ENCODE measurements at regions not wholly inside any gene's neighbourhood (a gene's known extent, or its start where the extent isn't known, plus 50 kb on each side); places are given as distances from the start of the nearest gene placed in this dataset.

DNA sequence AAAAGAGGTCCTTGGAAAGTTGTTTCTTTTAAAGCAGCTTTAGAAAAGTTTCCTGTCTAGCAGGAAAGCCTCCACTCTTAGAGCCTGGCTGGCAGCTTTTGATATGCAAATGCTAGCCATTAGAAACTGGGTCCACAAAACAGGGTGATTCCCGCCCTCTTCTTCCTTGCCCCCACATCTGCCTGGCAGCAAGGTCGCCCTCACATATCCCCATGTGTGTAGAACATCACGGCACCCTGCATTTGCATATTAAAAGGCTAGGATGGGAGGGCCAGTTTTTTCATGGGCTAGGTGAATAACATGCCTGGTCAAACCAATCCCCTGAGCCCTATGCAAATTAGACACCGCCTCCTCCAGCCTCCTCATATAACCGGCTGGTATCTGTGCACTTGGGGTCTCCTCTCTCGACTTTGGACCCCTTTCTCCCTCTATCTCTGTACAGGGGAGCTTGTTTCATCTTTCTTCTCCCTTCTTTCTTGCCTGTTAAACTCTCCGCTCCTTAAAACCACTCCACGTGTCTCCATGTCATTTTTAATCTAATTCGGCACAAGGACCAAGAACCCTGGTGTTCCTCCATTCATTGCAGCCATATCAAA is 426.8 kb upstream of the CTNND2 start:
- TF ChIP-seq, protein P1, sequence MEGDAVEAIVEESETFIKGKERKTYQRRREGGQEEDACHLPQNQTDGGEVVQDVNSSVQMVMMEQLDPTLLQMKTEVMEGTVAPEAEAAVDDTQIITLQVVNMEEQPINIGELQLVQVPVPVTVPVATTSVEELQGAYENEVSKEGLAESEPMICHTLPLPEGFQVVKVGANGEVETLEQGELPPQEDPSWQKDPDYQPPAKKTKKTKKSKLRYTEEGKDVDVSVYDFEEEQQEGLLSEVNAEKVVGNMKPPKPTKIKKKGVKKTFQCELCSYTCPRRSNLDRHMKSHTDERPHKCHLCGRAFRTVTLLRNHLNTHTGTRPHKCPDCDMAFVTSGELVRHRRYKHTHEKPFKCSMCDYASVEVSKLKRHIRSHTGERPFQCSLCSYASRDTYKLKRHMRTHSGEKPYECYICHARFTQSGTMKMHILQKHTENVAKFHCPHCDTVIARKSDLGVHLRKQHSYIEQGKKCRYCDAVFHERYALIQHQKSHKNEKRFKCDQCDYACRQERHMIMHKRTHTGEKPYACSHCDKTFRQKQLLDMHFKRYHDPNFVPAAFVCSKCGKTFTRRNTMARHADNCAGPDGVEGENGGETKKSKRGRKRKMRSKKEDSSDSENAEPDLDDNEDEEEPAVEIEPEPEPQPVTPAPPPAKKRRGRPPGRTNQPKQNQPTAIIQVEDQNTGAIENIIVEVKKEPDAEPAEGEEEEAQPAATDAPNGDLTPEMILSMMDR (tag by site-specific recombination; IDR thresholded peaks at IDR 0.05) = no peak
- TF ChIP-seq ZNF140 (tag by site-specific recombination; IDR thresholded peaks at IDR 0.05) = no peak
- no peak for TF ChIP-seq ZNF169 (tag by site-specific recombination; IDR thresholded peaks at IDR 0.05)
- no peak for TF ChIP-seq ZNF174 (tag by site-specific recombination; IDR thresholded peaks at IDR 0.05)
- TF ChIP-seq MEIS1 (CRISPR knock-in tag; IDR thresholded peaks at IDR 0.05; ENCODE audit: borderline replicate concordance) = no peak
- TF ChIP-seq, protein P2, sequence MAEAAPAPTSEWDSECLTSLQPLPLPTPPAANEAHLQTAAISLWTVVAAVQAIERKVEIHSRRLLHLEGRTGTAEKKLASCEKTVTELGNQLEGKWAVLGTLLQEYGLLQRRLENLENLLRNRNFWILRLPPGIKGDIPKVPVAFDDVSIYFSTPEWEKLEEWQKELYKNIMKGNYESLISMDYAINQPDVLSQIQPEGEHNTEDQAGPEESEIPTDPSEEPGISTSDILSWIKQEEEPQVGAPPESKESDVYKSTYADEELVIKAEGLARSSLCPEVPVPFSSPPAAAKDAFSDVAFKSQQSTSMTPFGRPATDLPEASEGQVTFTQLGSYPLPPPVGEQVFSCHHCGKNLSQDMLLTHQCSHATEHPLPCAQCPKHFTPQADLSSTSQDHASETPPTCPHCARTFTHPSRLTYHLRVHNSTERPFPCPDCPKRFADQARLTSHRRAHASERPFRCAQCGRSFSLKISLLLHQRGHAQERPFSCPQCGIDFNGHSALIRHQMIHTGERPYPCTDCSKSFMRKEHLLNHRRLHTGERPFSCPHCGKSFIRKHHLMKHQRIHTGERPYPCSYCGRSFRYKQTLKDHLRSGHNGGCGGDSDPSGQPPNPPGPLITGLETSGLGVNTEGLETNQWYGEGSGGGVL (tag by site-specific recombination; IDR thresholded peaks at IDR 0.05) = no peak
- TF ChIP-seq, protein P3, sequence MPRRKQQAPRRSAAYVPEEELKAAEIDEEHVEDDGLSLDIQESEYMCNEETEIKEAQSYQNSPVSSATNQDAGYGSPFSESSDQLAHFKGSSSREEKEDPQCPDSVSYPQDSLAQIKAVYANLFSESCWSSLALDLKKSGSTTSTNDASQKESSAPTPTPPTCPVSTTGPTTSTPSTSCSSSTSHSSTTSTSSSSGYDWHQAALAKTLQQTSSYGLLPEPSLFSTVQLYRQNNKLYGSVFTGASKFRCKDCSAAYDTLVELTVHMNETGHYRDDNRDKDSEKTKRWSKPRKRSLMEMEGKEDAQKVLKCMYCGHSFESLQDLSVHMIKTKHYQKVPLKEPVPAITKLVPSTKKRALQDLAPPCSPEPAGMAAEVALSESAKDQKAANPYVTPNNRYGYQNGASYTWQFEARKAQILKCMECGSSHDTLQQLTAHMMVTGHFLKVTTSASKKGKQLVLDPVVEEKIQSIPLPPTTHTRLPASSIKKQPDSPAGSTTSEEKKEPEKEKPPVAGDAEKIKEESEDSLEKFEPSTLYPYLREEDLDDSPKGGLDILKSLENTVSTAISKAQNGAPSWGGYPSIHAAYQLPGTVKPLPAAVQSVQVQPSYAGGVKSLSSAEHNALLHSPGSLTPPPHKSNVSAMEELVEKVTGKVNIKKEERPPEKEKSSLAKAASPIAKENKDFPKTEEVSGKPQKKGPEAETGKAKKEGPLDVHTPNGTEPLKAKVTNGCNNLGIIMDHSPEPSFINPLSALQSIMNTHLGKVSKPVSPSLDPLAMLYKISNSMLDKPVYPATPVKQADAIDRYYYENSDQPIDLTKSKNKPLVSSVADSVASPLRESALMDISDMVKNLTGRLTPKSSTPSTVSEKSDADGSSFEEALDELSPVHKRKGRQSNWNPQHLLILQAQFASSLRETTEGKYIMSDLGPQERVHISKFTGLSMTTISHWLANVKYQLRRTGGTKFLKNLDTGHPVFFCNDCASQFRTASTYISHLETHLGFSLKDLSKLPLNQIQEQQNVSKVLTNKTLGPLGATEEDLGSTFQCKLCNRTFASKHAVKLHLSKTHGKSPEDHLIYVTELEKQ (tag by site-specific recombination; IDR thresholded peaks at IDR 0.05; ENCODE audit: borderline replicate concordance) = no peak
